Spleen (tissue), 11 donors: ENCODE measurements at regions not wholly inside any gene's neighbourhood (a gene's known extent, or its start where the extent isn't known, plus 50 kb on each side); places are given as distances from the start of the nearest gene placed in this dataset.
A peak's percentile ranks its signal among the peaks of the same experiment; 100 is the strongest.
"Not testable (repeated sequence)": the region's sequence is repeated elsewhere in the genome, so short reads cannot be mapped to it uniquely, and the experiment has no call there.

ENCODE experiments used
- DNase-seq: peaks from one replicate; pipeline ENCODE4 v3.0.0-alpha.2; 2020
- H3K27ac ChIP-seq, 8 donors: fragments of 200-600 bp; sonication (generic) in 7 of 8; 1 replicate in 4 of 8; 2 replicates in 4 of 8; pipeline versions ENCODE4 v1.5.0 to v1.8.0; 2016 to 2021; ENCODE audit warnings: inconsistent platforms in 4 of 8, mild to moderate bottlenecking in 4 of 8, moderate library complexity in 1 of 8
- H3K27me3 ChIP-seq, 7 donors: fragments of 200-600 bp; sonication (generic) in 6 of 7; replicated peaks in 1 of 7; 1 replicate in 4 of 7; 2 replicates in 3 of 7; pipeline versions ENCODE4 v1.5.0 to v1.8.0; 2016 to 2021; ENCODE audit warnings: inconsistent platforms in 3 of 7, mild to moderate bottlenecking in 1 of 7
- H3K36me3 ChIP-seq, 6 donors: fragments of 200-600 bp; sonication (generic) in 5 of 6; 1 replicate in 4 of 6; 2 replicates in 2 of 6; pipeline versions ENCODE4 v1.5.0 to v1.8.0; 2016 to 2021; ENCODE audit warnings: inconsistent platforms in 2 of 6
- H3K4me1 ChIP-seq, 6 donors: fragments of 200-600 bp; sonication (generic) in 5 of 6; 1 replicate in 3 of 6; 2 replicates in 3 of 6; pipeline versions ENCODE4 v1.5.0 to v1.8.0; 2016 to 2021; ENCODE audit warnings: inconsistent platforms in 3 of 6
- H3K4me3 ChIP-seq, 8 donors: fragments of 200-600 bp; sonication (generic) in 7 of 8; 1 replicate in 4 of 8; 2 replicates in 4 of 8; pipeline versions ENCODE4 v1.5.0 to v1.8.0; 2016 to 2021; ENCODE audit warnings: inconsistent platforms in 4 of 8, mild to moderate bottlenecking in 4 of 8, moderate library complexity in 2 of 8
- H3K9me3 ChIP-seq, 8 donors: fragments of 200-600 bp; sonication (generic) in 7 of 8; 1 replicate in 4 of 8; 2 replicates in 4 of 8; pipeline versions ENCODE4 v1.5.0 to v1.8.0; 2016 to 2021; ENCODE audit warnings: inconsistent platforms in 4 of 8
- CTCF ChIP-seq, 11 experiments: fragments of 200-600 bp in 7 of 11; fragments of 450-650 bp in 4 of 11; sonication (generic) in 4 of 11; IDR thresholded peaks in 8 of 11; conservative IDR thresholded peaks in 3 of 11; 1 replicate in 7 of 11; 2 replicates in 4 of 11; pipeline versions ENCODE4 v1.4.0 to v1.8.0; 2016 to 2021; ENCODE audit warnings: antibody characterized with exemption in 11 of 11, inconsistent platforms in 4 of 11, mild to moderate bottlenecking in 1 of 11
- POLR2A ChIP-seq, 3 donors: fragments of 450-650 bp; IDR thresholded peaks; one replicate each; pipeline ENCODE4 v1.5.1; 2017; ENCODE audit warnings: antibody characterized with exemption in 3 of 3, mild to moderate bottlenecking in 1 of 3
- POLR2AphosphoS5 ChIP-seq, 3 donors: sonication (generic); formaldehyde crosslinking; IDR thresholded peaks; one replicate each; pipeline ENCODE4 v1.5.1; 2017; ENCODE audit warnings: antibody characterized with exemption in 3 of 3
- WGBS, 5 donors: extraction: QIAGEN DNeasy Blood & Tissue Kit in 3 of 5; methylation state at CpG; one replicate each; pipeline versions ENCODE4 v1.1.5 to v1.1.7; 2013 to 2018; 5-methylcytosine and 5-hydroxymethylcytosine counted together
- intact Hi-C: fragments of 100-400 bp; cut with DNase I; formaldehyde crosslinking; loops from one replicate; pipeline ENCODE4 v1.15.0; 2023; ENCODE audit warnings: low total_unique reads
- donor health status: healthy with polysubstance abuse.
- donor health status: DM: no; HTN: no; CAD: no; lungs with moderate emphysema.
- donor health status: DM: no; HTN: no; CAD: no.
- donor health status: Bipolar disorder and iron deficiency.
- donor health status: healthy.
- donor health status: DM: no; HTN: no; CAD: no.
- donor health status: DM: yes; HTN: yes; CAD: no.

- Histone ChIP-seq H3K4me1 (no peaks in the 10 kb centered on the region), H3K36me3 (no peaks in the 10 kb centered on the region), H3K9me3 (peaks cover 0 to 6% (median 2%) of the 10 kb centered on the region in 8 donors), H3K27ac (no peak overlapping the region), H3K27me3 (no peaks in the 10 kb centered on the region), H3K4me3 (no peak overlapping the region)
- DNase-seq = peak; percentile 68
- TF ChIP-seq CTCF (IDR thresholded peaks at IDR 0.05 in 8 of 11, conservative IDR thresholded peaks at IDR 0.05 in 3 of 11) (no peak), POLR2A (IDR thresholded peaks at IDR 0.05) (no peak), POLR2AphosphoS5 (IDR thresholded peaks at IDR 0.05) (no peak)
- intact Hi-C loops = no loop called here
- WGBS, 5 donors = 92 to 97% (median 93%) methylated on average over 2 to 26 of the region's 26 CpGs
Measured at GRCh38 chr2:51780353-51780752, 748.4 kb upstream of the NRXN1 start.

GRCh38 chr2:51779723-51780122, 747.8 kb upstream of the NRXN1 start:
- 82 to 93% (median 90%) methylated on average over 6 to 7 of the region's 7 CpGs for WGBS, 5 donors
- intact Hi-C loops = not testable (repeated sequence)

GRCh38 chr2:51778806-51779205, 746.9 kb upstream of the NRXN1 start:
- WGBS, 5 donors = 69 to 78% (median 74%) methylated on average over 3 of the region's 3 CpGs
- intact Hi-C loops = no loop called here
- Histone ChIP-seq H3K4me3 (no peak overlapping the region), H3K27ac (no peak overlapping the region), H3K4me1 (no peaks in the 10 kb centered on the region), H3K36me3 (no peaks in the 10 kb centered on the region), H3K9me3 (peaks cover 0 to 20% (median 7%) of the 10 kb centered on the region in 8 donors), H3K27me3 (no peaks in the 10 kb centered on the region)
- no peak for DNase-seq
- TF ChIP-seq POLR2A (IDR thresholded peaks at IDR 0.05) = no peak
- no peak for TF ChIP-seq CTCF (IDR thresholded peaks at IDR 0.05 in 8 of 11, conservative IDR thresholded peaks at IDR 0.05 in 3 of 11)
- TF ChIP-seq POLR2AphosphoS5 (IDR thresholded peaks at IDR 0.05) = no peak

More at GRCh38 chr2:51779723-51780122, 747.8 kb upstream of the NRXN1 start:
- H3K9me3 ChIP-seq = peaks cover 0 to 12% (median 5%) of the 10 kb centered on the region in 8 donors
- not testable (repeated sequence) for DNase-seq, H3K36me3 ChIP-seq, H3K27ac ChIP-seq, H3K4me3 ChIP-seq, H3K27me3 ChIP-seq, H3K4me1 ChIP-seq

GRCh38 chr2:51774606-51775005, 742.7 kb upstream of the NRXN1 start:
- intact Hi-C loops, H3K4me3 ChIP-seq, H3K36me3 ChIP-seq, H3K27me3 ChIP-seq, H3K4me1 ChIP-seq, H3K27ac ChIP-seq, DNase-seq: not testable (repeated sequence)
- WGBS, 5 donors = 82 to 92% (median 88%) methylated on average over 12 of the region's 12 CpGs
- H3K9me3 ChIP-seq = peaks cover 0 to 28% (median 9%) of the 10 kb centered on the region in 8 donors

GRCh38 chr2:51760441-51760840, 728.5 kb upstream of the NRXN1 start:
- H3K27ac ChIP-seq = no peak overlapping the region
- TF ChIP-seq POLR2A (IDR thresholded peaks at IDR 0.05) = no peak
- TF ChIP-seq POLR2AphosphoS5 (IDR thresholded peaks at IDR 0.05) = no peak
- TF ChIP-seq CTCF (IDR thresholded peaks at IDR 0.05 in 8 of 11, conservative IDR thresholded peaks at IDR 0.05 in 3 of 11) = no peak
- H3K4me3 ChIP-seq = no peak overlapping the region
- H3K36me3 ChIP-seq = no peaks in the 10 kb centered on the region
- no peaks in the 10 kb centered on the region for H3K4me1 ChIP-seq
- DNase-seq = no peak
- no peaks in the 10 kb centered on the region for H3K27me3 ChIP-seq
- no peaks in the 10 kb centered on the region for H3K9me3 ChIP-seq
- intact Hi-C loops = no loop called here
